ENCODE measurements at regions not wholly inside any gene's neighbourhood (a gene's known extent, or its start where the extent isn't known, plus 50 kb on each side); places are given as distances from the start of the nearest gene placed in this dataset.

GRCh38 chr2:31813016-31813415 lies 197.8 kb downstream of the MEMO1 start:
- TF ChIP-seq, protein P1, sequence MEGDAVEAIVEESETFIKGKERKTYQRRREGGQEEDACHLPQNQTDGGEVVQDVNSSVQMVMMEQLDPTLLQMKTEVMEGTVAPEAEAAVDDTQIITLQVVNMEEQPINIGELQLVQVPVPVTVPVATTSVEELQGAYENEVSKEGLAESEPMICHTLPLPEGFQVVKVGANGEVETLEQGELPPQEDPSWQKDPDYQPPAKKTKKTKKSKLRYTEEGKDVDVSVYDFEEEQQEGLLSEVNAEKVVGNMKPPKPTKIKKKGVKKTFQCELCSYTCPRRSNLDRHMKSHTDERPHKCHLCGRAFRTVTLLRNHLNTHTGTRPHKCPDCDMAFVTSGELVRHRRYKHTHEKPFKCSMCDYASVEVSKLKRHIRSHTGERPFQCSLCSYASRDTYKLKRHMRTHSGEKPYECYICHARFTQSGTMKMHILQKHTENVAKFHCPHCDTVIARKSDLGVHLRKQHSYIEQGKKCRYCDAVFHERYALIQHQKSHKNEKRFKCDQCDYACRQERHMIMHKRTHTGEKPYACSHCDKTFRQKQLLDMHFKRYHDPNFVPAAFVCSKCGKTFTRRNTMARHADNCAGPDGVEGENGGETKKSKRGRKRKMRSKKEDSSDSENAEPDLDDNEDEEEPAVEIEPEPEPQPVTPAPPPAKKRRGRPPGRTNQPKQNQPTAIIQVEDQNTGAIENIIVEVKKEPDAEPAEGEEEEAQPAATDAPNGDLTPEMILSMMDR (IDR thresholded peaks at IDR 0.05; ENCODE audit: insufficient read depth, low read length): no peak
- TF ChIP-seq REST (IDR thresholded peaks at IDR 0.05; ENCODE audit: insufficient replicate concordance, low read depth): no peak
- TF ChIP-seq SPI1 (IDR thresholded peaks at IDR 0.05; ENCODE audit: borderline replicate concordance, low read depth): no peak
- no peak for TF ChIP-seq POLR2AphosphoS5 (IDR thresholded peaks at IDR 0.05; ENCODE audit: low read depth)

All from HL-60 (cell line).